ENCODE measurements at regions not wholly inside any gene's neighbourhood (a gene's known extent, or its start where the extent isn't known, plus 50 kb on each side); places are given as distances from the start of the nearest gene placed in this dataset.

DNA sequence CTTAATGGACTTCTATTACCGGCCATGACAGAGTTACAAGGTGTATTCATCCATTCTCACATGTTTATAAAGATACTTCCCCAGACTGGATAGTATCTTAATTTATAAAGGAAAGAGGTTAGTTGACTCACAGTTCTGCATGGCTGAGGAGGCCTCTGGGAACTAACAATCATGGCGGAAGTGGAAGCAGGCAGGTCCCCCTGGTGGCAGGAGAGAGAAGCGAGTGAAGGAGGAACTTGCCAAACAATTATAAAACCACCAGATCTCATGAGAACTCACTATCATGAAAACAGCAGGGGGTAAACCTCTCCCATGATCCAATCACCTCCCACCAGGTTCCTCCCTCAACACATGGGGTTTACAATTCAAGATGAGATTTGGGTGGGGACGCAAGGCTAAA, 170.0 kb upstream of the PDGFD start:
- TF ChIP-seq, protein P1, sequence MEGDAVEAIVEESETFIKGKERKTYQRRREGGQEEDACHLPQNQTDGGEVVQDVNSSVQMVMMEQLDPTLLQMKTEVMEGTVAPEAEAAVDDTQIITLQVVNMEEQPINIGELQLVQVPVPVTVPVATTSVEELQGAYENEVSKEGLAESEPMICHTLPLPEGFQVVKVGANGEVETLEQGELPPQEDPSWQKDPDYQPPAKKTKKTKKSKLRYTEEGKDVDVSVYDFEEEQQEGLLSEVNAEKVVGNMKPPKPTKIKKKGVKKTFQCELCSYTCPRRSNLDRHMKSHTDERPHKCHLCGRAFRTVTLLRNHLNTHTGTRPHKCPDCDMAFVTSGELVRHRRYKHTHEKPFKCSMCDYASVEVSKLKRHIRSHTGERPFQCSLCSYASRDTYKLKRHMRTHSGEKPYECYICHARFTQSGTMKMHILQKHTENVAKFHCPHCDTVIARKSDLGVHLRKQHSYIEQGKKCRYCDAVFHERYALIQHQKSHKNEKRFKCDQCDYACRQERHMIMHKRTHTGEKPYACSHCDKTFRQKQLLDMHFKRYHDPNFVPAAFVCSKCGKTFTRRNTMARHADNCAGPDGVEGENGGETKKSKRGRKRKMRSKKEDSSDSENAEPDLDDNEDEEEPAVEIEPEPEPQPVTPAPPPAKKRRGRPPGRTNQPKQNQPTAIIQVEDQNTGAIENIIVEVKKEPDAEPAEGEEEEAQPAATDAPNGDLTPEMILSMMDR (IDR thresholded peaks at IDR 0.05) = no peak
- no peak for TF ChIP-seq POLR2A (IDR thresholded peaks at IDR 0.05)

Data from upper lobe of left lung (tissue), 4 donors.